ENCODE measurements at regions not wholly inside any gene's neighbourhood (a gene's known extent, or its start where the extent isn't known, plus 50 kb on each side); places are given as distances from the start of the nearest gene placed in this dataset.

DNA sequence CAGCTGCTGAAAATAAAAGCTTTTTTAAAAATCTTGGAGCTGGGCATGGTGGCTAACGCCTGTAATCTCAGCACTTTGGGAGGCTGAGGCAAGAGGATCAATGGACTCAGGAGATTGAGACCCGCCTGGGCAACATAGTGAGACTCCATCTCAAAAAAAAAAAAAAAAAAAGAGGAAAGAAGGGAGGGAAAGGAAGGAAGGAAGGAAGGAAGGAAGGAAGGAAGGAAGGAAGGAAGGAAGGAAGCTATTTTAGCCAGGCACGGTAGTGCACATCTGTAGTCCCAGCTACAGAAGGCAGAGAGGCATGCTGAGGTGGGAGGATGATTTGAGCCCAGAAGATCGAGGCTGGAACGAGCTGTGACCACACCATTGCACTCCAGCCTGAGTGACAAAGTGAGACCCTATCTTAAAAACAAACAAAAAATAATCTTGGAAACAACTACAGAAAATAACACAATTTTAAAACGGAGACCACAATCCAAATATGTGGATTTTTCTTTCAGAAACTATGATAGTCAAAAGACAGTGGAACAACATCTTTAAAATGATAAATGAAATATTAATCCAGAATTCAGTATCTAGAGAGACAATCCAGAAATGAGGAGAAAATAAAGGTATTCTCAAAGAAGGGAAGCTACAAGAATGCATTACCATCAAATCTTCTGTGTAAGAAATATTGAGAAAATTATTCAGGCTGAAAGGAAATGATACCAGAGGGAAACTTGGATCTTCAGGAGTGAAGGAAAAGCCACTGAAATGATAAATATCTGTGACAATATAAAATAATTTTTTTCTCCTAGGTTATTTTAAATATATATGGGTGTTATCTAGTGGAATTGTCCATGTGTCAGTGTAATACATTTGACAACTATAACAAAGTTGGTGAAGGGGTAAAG, 182.0 kb downstream of the GPX5 start:
- no peak for DNase-seq

DNA sequence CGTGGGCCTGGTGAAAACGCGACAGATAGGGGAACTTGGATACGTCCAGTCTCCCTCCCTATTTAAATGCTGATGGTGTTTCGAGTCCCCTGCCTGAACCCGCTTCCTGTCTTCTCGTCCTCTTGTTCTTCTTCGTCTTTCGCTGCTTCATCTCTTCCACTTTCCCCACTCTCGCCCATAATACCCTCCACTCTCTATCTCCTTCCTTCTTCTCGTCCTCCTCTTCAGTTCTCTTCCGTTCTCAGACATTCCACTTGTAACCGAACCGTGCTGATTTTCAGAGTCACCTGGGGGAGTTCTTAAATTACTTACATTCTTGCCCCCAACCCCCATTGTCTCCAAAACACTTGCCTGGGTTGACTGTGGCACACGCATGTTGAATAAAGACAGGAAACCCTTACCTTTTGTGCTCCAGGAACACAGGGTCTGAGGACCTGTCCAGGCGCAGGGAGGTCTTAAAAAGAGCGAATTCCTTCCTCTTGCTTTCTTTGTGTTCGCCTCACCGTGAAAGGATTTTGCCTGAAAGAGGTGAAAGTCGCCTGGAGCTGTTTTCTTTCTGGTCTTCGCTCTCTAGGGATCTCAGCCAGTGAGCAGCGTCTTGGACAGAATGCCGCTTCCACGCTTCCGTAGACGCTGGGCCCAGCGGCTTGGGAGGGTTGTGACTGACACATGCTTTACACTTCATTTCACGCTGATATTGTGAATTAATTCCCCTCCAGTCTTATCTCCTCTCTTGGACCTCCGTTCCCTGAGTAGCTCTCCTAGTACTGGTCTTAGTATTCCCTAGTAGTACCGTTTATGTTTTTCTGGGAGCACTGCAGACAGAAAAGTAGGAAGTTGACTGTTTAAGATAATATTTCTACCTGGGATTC, 184.0 kb downstream of the GPX5 start:
- DNase-seq, result no peak

DNA sequence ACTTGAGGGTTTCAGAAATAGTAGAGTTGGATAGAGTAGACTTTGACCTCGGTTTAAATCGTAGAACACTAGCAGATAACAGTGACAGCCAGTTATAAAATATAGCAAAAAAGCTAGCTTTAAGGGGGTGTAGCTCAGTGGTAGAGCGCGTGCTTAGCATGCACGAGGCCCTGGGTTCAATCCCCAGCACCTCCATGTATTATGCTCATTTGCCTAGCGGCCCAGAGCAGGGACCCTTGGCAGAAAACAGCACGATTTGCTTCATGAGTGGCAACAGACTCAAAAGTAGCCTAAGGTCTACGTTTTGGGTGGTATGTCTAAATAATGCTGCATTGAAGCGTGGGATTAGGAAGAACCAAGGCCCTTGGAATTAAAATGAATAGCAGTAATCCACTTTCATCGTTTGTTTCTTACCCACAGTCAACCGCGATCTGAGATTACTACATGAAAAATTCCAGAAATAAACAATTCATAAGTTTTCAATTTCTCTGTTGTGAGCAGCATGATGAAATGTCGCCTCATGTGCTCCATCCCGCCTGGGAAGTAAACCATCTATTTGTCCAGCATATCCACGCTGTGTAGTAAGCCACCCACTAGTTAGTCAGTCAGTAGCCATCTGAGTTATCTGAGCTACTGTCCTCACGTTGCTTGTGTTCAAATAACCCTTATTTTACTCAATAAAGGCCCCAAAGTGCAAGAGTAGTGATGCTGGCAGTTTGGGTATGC, 184.9 kb downstream of the GPX5 start:
- DNase-seq, result no peak

DNA sequence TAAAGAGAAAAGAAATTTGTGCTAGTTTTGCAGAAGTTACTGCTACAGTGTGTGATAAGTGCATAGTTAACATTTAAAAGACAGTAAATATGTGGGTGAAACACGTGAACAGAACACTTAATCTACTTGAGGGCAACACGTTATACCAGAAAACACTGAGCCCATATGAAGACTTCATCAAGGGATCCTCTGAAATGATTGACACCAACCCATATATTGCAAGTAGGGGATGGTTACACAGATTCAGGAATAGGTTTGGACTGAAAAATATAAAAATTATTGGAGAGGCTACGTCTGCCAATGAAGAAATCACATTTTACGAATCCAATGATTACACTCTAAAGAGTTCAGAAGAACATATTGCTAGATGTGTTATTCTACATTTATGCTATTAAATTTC, 185.6 kb downstream of the GPX5 start:
- DNase-seq, result no peak

DNA sequence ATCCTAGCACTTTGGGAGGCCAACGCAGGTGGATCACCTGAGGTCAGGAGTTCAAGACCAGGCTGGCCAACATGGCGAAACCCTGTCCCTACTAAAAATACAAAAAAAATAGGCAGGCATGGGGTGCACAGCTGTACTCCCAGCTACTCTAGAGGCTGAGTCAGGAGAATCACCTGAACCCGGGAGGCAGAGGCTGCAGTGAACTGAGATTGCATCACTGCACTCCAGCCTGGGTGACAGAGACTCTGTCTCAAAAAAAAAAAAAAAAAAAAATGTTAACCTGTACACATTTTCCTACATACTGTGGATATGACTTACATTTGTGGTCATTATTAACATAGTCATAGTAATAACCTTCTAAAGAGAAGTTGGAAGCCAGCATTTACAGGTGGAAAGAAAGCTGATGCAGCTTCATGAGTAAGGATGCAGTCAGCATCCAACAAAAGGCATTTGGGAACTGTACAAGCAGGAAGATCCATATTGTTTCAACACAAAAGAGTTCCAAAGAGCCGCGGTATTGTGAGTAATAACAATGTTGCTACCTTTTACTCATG, 186.2 kb downstream of the GPX5 start:
- no peak for DNase-seq

DNA sequence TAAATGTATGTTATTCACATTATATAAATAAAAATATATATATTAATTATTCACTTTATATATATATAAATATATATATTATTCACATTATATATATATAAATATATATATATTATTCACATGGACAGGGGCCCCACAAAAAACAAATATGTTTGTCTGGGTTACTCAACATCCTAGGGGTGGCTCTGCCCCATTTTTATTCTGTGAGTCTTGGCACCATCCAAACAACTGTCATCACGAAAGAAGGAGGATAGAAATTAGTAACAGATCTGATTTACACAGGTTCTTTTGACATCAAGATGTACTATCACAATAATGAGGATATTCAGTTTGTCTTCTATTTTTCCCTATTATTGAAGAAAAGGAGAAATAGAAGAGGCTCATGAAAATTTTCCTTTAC, 187.3 kb downstream of the GPX5 start:
- DNase-seq, result no peak

DNA sequence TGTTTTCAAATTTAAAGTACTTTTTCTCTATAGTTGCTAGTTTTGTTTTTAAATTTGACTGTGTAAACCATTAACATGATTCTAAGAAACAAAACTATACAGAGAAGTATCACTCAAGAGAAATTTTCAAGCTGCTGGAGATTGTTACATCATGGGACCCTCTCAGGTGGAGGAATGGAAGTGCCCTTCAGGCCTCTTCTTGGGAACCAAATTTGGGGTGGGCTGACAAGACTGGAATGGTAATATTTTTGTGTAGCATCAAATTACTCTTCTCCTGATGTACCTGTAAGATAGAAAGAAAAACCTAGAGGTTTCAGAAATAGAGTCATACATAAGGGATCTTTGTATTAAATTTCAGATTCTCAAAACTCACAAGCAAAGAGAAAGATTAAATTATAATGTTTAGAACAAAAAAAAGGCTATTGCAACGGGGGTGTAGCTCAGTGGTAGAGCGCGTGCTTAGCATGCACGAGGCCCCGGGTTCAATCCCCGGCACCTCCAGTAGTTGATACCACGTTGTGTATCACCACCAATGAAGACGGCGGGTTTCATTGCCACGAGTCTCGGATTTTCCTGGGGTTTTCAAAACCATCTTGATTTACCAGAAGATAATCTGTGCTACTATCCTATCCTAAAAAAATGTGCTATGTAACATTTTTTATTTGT, 193.7 kb downstream of the GPX5 start:
- no peak for DNase-seq

DNA sequence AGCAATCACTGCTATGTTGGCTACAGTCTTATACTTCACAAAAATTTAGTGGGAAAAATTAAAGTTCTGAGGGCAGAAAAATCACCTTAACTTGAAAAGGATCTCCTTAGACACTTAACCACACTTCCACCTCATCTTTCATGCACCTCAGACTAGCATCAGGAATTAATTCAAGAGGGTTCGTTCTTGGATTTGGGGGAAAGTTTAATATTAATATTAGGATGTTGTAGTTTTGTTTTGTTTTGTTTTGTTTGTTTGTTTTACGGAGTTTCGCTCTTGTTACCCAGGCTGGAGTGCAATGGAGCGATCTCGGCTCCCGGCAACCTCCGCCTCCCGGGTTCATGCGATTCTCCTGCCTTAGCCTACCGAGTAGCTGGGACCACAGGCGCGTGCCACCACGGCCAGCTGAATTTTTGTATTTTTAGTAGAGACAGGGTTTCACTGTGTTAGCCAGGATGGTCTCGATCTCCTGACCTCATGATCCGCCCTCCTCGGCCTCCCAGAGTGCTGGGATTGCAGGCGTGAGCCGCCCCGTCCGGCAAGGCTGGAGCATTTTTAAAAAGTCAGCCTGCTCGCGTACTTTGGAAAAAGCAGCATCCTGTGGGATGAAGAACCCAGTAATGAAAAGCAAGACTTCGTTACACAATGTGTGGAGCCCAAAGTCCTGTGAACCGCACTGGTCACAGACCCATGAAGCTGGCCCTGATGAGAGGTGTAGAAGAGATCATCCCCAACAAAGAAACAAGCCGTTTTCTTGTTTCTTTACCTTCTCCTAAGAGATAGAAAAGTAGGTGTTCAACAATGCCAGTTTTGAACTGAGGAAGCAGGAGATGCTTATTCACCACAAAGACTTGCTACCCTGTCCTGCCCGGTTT, 194.9 kb downstream of the GPX5 start:
- DNase-seq, result no peak

DNA sequence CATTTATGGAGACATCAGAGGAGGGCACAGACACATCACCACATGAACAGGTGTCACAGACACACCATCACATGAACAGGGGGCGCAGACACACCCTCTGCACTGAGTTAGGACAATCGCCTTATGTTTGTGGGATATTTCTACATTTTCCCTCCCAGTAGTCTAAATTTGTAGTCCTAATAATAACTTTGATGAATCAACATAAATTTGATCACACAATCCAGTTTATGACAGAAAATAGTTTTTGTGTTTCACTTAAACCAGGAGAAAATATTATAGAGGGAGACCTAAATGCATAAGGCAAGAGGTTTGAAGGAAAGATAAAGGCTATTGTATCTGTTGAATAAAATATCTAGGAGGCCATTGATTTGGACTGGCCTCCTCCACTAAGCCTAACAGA, 195.7 kb downstream of the GPX5 start:
- DNase-seq, result no peak

DNA sequence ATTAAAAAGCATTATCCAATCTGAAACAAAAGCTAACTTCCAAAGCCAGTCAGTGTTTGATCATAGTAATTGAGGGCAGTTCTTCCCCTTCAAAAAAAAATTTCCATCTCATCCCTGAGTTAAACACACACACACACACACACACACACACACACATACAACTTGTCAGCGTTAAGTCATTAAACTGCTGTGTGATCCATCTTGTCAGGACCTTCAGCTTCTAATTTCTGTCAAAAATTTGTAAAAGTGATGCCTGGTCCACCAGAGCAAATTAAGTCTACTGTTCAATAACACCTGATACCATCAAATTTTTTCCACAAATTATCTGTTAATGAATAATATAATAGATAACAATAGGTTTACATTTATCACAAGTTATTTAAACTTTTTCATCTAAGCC, 198.7 kb downstream of the GPX5 start:
- no peak for DNase-seq

DNA sequence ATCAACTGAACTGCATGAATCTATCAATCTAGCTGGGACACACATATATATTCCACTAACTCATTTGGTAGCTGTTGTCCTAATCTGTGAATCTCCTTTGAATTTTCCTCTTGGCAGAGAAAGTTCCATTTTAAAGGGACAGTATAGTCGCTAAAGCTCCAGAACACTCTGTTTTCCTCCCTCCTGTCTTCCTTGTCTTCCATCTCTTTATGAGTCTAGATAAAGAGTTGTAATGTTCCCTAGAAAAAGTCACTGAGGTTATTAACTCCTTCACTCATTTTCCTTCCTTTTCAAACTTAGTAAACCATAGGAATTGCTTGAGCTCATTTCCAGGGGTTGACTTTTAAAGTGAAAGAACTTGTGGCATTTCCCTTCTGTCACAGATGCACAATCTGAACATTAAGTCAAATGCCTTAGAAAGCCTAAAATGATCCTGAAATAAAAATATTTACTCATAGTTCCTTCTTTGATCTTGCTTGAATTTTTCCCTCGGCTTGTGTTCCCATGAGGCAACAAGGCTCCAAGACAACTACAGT, 198.4 kb downstream of the TRIM27 start:
- DNase-seq, result no peak

DNA sequence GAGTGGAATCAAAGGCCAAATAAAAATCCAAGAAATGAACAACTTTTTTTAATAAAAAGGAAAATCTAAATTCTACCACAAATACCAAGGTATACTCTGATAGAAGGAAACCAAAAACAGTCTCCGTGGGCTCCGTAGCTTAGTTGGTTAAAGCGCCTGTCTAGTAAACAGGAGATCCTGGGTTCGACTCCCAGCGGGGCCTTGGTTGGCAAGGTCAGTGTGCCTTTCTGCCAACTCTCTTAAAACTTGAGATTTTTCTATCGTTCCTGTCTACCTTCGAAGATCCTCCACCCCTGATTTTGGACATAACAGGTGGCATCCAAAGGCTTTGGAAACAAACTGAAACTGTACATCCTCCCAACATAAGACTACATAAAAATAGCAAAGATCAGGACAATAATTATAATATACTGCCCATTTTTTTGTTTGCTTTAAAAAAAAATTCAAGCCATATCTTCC, 197.9 kb downstream of the TRIM27 start:
- DNase-seq, result no peak

DNA sequence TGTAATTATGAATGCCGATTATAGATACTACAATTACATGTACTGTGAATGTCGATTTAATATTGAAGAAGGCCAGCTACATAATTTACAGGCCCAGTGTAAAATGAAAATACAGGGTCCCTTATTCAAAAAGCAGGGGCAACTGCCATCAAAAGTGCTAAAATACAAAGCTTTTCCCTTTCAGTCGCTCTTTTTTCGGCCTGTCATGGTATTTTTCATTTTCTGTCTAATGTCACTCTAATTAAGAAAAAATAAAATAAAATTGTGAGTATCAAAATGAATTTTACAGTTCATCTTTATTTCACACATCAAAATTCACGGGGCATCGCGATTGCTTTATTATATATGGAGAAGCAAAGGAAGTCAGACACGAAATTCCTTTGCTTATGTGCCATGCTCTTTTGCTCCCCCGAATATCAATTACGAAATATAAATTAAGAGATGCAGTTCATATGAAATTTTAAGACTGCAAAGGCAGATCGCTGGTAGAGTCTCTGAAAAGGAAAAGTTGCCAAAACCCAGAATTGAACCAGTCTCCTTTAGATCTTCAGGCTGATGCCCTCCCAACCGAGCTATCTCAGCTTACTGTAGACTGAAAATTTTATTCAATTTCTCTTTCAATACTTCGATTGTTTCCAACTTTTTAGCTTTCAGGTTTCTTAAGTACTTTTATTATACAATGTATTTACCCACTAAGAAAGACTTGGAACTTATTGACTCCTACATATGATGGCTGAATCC, 197.0 kb downstream of the TRIM27 start:
- no peak for DNase-seq

DNA sequence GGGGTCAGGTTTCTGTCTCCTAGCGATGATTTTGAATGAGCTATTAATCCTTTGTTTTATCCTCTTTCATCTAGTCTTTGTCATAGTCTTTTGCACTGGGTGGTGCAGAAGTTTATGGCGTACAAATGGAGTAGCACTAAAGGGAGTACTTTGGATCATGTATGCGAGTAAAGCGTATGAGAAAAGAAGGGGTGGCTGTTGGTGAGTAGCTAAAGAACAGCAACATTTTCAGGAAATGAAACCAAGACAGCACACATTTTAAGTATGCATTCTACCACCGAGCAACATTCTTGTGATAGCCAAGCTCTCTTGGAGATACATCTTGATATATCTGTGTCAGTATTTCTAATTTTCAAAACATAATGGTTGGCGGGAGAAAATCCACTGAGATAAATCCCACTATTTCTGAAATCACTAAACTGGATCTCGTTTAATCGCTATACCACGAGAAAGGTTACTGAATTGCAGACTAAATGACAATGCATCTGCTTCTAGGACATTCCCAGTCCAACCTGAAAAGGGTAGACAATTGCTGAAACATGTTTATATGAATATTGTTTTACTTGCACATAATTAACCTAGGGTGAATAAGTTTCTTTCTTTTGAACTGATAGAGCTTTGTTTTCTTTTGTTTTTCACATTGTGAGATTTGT, 196.1 kb downstream of the TRIM27 start:
- no peak for DNase-seq

DNA sequence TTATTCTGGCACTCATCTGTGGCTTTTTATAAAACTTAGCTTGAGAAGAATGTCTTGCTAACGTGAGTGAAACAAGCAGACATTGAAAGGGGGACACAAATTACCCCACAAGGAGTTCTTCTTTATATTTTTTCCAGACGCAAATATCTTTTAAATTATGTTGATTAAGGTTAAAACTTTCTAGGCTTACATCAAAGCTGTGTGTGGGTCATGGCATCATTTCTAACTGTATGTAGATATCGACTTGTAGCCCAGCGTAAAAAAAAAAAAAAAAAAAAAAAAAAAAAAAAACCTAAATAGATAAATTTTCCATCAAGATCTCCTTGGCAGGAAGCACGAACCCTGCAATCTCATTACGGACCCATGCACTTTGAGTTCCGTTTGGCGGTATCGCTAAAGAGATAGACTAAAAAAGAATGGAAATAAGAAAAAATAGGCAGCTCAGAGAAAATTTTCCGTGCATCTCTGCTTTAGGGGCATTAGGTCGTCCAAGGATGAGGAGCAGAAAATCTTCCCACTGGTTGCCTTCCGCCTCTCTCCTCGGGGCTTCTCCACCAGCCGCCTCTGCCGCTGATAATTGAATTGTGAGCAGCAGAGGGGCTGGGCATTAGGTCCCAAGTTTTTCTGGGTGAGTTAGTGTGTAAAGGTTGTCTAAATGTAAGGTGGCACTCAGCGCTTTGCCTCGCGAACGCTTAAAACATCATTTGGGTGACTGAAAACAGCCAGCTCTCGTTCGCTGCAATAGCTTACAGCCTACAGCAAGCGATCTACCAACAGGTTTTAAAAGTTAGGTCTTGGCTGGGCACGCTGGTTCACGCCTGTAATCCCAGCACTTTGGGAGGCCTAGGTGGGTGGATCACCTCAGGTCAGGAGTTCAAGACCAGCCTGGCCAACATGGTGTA, 194.0 kb downstream of the TRIM27 start:
- DNase-seq, result no peak

DNA sequence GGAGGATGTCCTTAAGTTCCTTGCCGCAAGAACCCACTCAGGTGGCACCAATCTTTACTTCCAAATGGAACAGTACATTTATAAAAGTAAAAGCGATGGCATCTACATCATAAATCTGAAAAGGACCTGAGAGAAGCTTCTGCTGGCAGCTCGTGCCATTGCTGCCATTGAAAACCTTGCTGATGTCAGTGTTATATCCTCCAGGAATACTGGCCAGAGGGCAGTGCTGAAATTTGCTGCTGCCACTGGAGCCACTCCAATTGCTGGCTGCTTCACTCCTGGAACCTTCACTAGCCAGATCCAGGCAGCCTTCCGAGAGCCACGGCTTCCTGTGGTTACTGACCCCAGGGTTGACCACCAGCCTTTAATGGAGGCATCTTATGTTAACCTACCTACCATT, 191.7 kb downstream of the TRIM27 start:
- no peak for DNase-seq

DNA sequence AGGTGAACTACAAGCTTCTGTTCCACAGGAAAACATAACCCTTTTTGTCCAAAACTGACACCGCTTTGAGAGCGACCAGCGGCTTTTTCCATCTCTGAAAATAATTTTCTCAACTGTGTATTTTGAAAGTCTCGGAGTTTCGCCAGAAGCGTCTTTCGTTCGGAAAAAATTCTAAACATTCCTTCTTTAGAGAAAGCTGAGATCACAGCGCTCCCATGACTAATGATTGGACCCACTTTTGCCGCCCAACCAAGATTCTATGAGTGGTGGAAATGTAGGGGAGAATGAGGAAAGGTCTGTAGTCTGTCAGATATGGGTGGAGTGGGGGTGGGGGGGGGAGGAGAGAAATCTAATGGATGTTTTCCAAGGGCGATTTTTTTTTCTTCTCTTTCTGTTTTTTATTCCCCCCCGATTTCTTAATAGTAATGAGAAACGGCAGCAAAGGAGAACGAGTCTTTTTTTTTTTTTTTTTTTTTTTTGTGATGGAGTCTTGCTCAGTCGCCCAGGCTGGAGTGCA, 189.3 kb downstream of the TRIM27 start:
- no peak for DNase-seq

DNA sequence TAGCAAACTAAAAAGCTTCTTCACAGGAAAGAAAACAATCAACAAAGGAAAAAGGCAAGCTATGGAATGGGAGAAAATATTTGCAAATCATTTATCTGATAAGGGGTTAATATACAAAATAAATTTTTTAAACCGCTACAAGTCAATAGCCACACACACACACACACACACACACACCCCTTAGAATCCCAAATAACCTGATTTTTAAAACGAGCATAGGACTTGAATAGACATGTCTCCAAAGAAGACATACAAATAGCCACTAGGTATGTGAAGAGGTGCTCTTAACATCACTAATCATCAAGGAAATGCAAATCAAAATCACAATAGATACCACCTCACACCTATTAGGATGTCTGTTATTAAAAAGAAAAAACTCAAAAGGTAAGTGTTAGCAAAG, 187.7 kb downstream of the TRIM27 start:
- DNase-seq, result no peak

Data from CD4-positive, alpha-beta T cell treated with Interleukin-1 beta for 1 hour (primary cell).